ENCODE measurements at regions not wholly inside any gene's neighbourhood (a gene's known extent, or its start where the extent isn't known, plus 50 kb on each side); places are given as distances from the start of the nearest gene placed in this dataset.
A peak's percentile ranks its signal among the peaks of the same experiment; 100 is the strongest.

DNA sequence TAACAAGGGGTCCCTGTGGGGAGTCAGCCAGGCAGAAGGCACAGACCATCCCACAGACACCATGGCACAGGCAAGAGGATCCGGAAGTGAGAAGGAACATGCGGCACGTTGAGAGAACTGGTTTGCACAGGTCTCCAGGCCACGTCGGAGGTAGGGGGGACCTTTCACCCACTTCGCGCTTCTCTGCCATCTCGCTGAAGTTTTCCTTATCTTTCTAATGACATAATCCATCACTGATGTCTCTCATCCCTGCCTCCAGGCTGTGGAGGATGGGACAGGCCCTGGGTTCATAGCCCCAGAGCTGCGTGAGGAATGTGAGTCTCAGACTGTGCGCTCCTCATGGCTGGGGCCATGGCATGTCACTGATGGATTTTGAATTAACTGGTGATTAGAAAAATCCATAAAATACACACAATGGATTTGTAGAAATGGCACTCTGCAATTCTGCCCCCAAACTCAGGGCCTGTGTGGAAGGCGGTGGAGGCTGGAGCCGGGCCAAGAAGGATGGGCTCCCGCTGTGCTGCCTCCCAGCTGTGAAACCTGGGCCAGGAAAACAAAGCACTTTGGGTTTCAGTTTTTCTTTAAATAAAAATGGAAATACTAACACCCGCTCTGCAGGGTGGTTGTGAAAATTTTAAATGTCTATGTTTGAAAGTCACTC lies 113.3 kb upstream of the ALKAL2 start:
- 71% methylated on average over 9 of the region's 14 CpGs for WGBS (ENCODE audit: insufficient coverage, low coverage, low lambda C conversion rate, missing lambda C conversion rate)
- H3K36me3 ChIP-seq: no peaks in the 10 kb centered on the region
- H3K4me3 ChIP-seq: no peak overlapping the region
- ATAC-seq (peak in 1 of 4 donors; percentile 22), DNase-seq (no peak)
- no peaks in the 10 kb centered on the region for H3K4me1 ChIP-seq
- TF ChIP-seq, protein P1, sequence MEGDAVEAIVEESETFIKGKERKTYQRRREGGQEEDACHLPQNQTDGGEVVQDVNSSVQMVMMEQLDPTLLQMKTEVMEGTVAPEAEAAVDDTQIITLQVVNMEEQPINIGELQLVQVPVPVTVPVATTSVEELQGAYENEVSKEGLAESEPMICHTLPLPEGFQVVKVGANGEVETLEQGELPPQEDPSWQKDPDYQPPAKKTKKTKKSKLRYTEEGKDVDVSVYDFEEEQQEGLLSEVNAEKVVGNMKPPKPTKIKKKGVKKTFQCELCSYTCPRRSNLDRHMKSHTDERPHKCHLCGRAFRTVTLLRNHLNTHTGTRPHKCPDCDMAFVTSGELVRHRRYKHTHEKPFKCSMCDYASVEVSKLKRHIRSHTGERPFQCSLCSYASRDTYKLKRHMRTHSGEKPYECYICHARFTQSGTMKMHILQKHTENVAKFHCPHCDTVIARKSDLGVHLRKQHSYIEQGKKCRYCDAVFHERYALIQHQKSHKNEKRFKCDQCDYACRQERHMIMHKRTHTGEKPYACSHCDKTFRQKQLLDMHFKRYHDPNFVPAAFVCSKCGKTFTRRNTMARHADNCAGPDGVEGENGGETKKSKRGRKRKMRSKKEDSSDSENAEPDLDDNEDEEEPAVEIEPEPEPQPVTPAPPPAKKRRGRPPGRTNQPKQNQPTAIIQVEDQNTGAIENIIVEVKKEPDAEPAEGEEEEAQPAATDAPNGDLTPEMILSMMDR (IDR thresholded peaks at IDR 0.05): no peak
- TF ChIP-seq POLR2A (IDR thresholded peaks at IDR 0.05): no peak
- H3K27ac ChIP-seq: no peak overlapping the region
- no peaks in the 10 kb centered on the region for H3K27me3 ChIP-seq
- intact Hi-C loops (cut with DNase I): no loop called here
- no peaks in the 10 kb centered on the region for H3K9me3 ChIP-seq

DNA sequence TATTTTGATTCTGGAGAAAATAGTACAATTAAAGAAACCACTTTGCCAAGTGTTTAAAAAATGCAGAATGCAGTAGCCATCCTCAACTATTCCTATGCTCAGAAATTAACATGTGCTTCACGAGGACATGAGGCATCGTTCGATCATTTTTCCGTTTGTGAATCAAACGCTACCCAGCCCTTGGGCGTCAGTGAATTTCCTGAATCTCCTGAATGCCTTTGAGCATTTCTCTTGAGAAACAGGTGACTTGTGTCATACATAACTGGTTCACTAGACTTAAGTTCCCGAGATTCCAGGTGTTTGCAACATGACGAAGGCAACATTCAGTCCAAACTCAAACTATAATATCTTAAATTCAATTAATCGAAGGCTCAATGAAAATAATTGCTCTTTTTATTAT lies 110.0 kb upstream of the ALKAL2 start:
- H3K9me3 ChIP-seq: no peaks in the 10 kb centered on the region
- DNase-seq: no peak
- no peaks in the 10 kb centered on the region for H3K36me3 ChIP-seq
- TF ChIP-seq, protein P1 (IDR thresholded peaks at IDR 0.05): no peak
- TF ChIP-seq POLR2A (IDR thresholded peaks at IDR 0.05): no peak
- intact Hi-C loops (cut with DNase I): no loop called here
- H3K27ac ChIP-seq: no peak overlapping the region
- no peaks in the 10 kb centered on the region for H3K27me3 ChIP-seq
- ATAC-seq: no peak
- no peak overlapping the region for H3K4me3 ChIP-seq
- H3K4me1 ChIP-seq: no peaks in the 10 kb centered on the region
- 72% methylated on average over 9 of the region's 9 CpGs for WGBS (ENCODE audit: insufficient coverage, low coverage, low lambda C conversion rate, missing lambda C conversion rate)

DNA sequence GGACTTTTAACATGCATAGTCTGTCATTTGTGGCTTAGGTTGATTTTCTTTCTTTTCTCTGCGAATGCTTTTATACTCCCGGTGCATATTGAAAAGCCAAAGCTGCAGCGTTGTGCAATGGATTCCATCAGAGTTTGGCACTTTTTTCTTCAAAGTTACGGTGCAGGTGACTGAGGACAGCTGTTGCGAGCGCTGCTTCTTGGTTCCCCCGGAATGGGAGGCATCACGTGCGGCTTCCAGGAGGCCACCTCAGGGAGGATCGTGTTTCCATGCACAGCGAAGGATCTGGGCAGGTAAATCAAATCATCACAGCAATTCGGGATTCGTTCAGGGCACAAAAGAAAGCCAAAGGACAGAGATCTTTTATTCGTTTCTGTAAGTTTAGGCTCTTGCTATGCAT lies 109.6 kb upstream of the ALKAL2 start:
- DNase-seq (no peak), ATAC-seq (no peak)
- Histone ChIP-seq H3K4me1 (no peaks in the 10 kb centered on the region), H3K36me3 (no peaks in the 10 kb centered on the region), H3K4me3 (no peak overlapping the region), H3K27me3 (no peaks in the 10 kb centered on the region), H3K9me3 (no peaks in the 10 kb centered on the region), H3K27ac (no peak overlapping the region)
- 73% methylated on average over 13 of the region's 14 CpGs for WGBS (ENCODE audit: insufficient coverage, low coverage, low lambda C conversion rate, missing lambda C conversion rate)
- intact Hi-C loops (cut with DNase I): no loop called here
- TF ChIP-seq, protein P1 (IDR thresholded peaks at IDR 0.05): no peak
- no peak for TF ChIP-seq POLR2A (IDR thresholded peaks at IDR 0.05)

DNA sequence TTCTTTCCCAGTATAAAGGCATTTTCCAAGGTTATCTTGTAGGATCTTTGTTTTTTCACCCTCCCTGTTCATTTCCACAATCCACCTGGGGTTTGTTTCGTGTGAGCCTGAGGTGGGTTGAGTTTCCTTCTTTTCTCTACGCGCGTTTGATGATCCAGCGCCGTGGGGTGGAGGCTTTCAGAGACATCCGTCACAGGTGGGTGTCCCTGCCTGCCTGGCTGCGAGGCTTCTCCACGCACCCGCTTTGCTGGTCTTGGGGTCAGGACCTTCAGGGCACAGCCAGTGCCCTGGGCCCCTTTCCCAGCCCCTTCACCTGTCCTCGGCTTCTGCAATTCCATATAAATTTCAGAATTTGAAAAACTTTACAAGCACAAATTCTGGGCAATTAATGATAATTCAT lies 109.0 kb upstream of the ALKAL2 start:
- intact Hi-C loops (cut with DNase I): no loop called here

More for the DNA sequence above, 109.0 kb upstream of the ALKAL2 start:
- 69% methylated on average over 10 of the region's 11 CpGs for WGBS (ENCODE audit: insufficient coverage, low coverage, low lambda C conversion rate, missing lambda C conversion rate)
- no peaks in the 10 kb centered on the region for H3K27me3 ChIP-seq
- H3K4me1 ChIP-seq: no peaks in the 10 kb centered on the region
- DNase-seq (no peak), ATAC-seq (no peak)
- H3K27ac ChIP-seq: no peak overlapping the region
- no peak for TF ChIP-seq POLR2A (IDR thresholded peaks at IDR 0.05)
- TF ChIP-seq, protein P1 (IDR thresholded peaks at IDR 0.05): no peak
- no peak overlapping the region for H3K4me3 ChIP-seq
- no peaks in the 10 kb centered on the region for H3K36me3 ChIP-seq
- H3K9me3 ChIP-seq: no peaks in the 10 kb centered on the region
